Loucy (cell line): ENCODE measurements at regions not wholly inside any gene's neighbourhood (a gene's known extent, or its start where the extent isn't known, plus 50 kb on each side); places are given as distances from the start of the nearest gene placed in this dataset.

Source experiments
- H2AFZ ChIP-seq: fragments of 200-600 bp; sonication (generic); 2 replicates; pipeline ENCODE4 v1.6.0; 2016; ENCODE audit warnings: antibody characterized with exemption, mild to moderate bottlenecking, low read length, moderate library complexity
- H3F3A ChIP-seq: fragments of 200-600 bp; 2 replicates; pipeline ENCODE4 v1.6.0; 2016; ENCODE audit warnings: antibody characterized with exemption, low read depth, mild to moderate bottlenecking
- H3K27me3 ChIP-seq: fragments of 200-600 bp; sonication (generic); 2 replicates; pipeline ENCODE4 v1.6.1; 2014; ENCODE audit warnings: low read length, mild to moderate bottlenecking; ENCODE audit not compliant: insufficient read depth, poor library complexity, severe bottlenecking
- H3K36me3 ChIP-seq: fragments of 200-600 bp; sonication (generic); 2 replicates; pipeline ENCODE4 v1.6.1; 2016; ENCODE audit warnings: low read length; ENCODE audit not compliant: insufficient read depth
- H3K4me1 ChIP-seq: fragments of 200-600 bp; sonication (generic); 2 replicates; pipeline ENCODE4 v1.5.1; 2014; ENCODE audit warnings: low read length, mild to moderate bottlenecking; ENCODE audit not compliant: insufficient read depth, poor library complexity, severe bottlenecking
- H3K4me2 ChIP-seq: fragments of 200-600 bp; sonication (generic); 2 replicates; pipeline ENCODE4 v1.6.0; 2014; ENCODE audit warnings: antibody characterized with exemption, low read length, low read depth, mild to moderate bottlenecking; ENCODE audit not compliant: poor library complexity, severe bottlenecking
- H3K4me3 ChIP-seq: fragments of 200-600 bp; sonication (generic); 2 replicates; pipeline ENCODE4 v1.5.1; 2014; ENCODE audit warnings: low read length, mild to moderate bottlenecking, mixed read lengths; ENCODE audit not compliant: poor library complexity, severe bottlenecking
- H3K79me2 ChIP-seq: fragments of 200-600 bp; sonication (generic); 2 replicates; pipeline ENCODE4 v1.6.1; 2014; ENCODE audit warnings: low read length; ENCODE audit not compliant: insufficient read depth
- H3K9ac ChIP-seq: fragments of 200-600 bp; sonication (generic); 2 replicates; pipeline ENCODE4 v1.6.0; 2014; ENCODE audit warnings: mild to moderate bottlenecking, low read depth, low read length, moderate library complexity; ENCODE audit not compliant: poor library complexity, severe bottlenecking
- H3K9me2 ChIP-seq: fragments of 200-600 bp; sonication (generic); replicated peaks from 2 replicates; pipeline ENCODE4 v1.6.1; 2016; ENCODE audit warnings: low read depth, low read length, mixed read lengths
- H3K9me3 ChIP-seq: fragments of 200-600 bp; sonication (generic); 2 replicates; pipeline ENCODE4 v1.6.1; 2014; ENCODE audit warnings: mild to moderate bottlenecking, antibody characterized with exemption, low read length, low read depth; ENCODE audit not compliant: insufficient read depth
- H4K20me1 ChIP-seq: fragments of 200-600 bp; sonication (generic); 2 replicates; pipeline ENCODE4 v1.6.0; 2014; ENCODE audit warnings: antibody characterized with exemption, low read length, mild to moderate bottlenecking; ENCODE audit not compliant: insufficient read depth, poor library complexity, severe bottlenecking
- CTCF ChIP-seq: fragments of 200-600 bp; sonication (generic); conservative IDR thresholded peaks from 2 replicates; pipeline ENCODE4 v1.5.1; 2014; ENCODE audit warnings: mild to moderate bottlenecking, antibody characterized with exemption, low read length
- EZH2phosphoT487 ChIP-seq: fragments of 200-600 bp; IDR thresholded peaks from 2 replicates; pipeline ENCODE4 v1.6.1; 2018; ENCODE audit warnings: antibody characterized with exemption, mild to moderate bottlenecking, moderate library complexity, borderline replicate concordance

- H3K27me3 ChIP-seq = no peaks in the 10 kb centered on the region
- no peaks in the 10 kb centered on the region for H3F3A ChIP-seq
- no peak overlapping the region for H3K9ac ChIP-seq
- H4K20me1 ChIP-seq = no peaks in the 10 kb centered on the region
- no peak for TF ChIP-seq CTCF
- no peaks in the 10 kb centered on the region for H3K9me2 ChIP-seq
- no peak overlapping the region for H2AFZ ChIP-seq
- no peaks in the 10 kb centered on the region for H3K9me3 ChIP-seq
- H3K36me3 ChIP-seq = no peaks in the 10 kb centered on the region
- H3K79me2 ChIP-seq = no peaks in the 10 kb centered on the region
- no peak overlapping the region for H3K4me3 ChIP-seq
- no peaks in the 10 kb centered on the region for H3K4me1 ChIP-seq
- H3K4me2 ChIP-seq = no peak overlapping the region
Observed at GRCh38 chr7:10767771-10768170, 205.9 kb upstream of the PHF14 start.

GRCh38 chr7:10770176-10770575 lies 203.5 kb upstream of the PHF14 start:
- TF ChIP-seq EZH2phosphoT487 (no peak), CTCF (no peak)
- Histone ChIP-seq H3K79me2 (no peaks in the 10 kb centered on the region), H3K9me2 (no peaks in the 10 kb centered on the region), H4K20me1 (no peaks in the 10 kb centered on the region), H3K4me3 (no peak overlapping the region), H3K4me1 (no peaks in the 10 kb centered on the region), H3K9me3 (no peaks in the 10 kb centered on the region), H3K36me3 (no peaks in the 10 kb centered on the region), H3K9ac (no peak overlapping the region), H3F3A (no peaks in the 10 kb centered on the region), H3K27me3 (no peaks in the 10 kb centered on the region), H2AFZ (no peak overlapping the region), H3K4me2 (no peak overlapping the region)

GRCh38 chr7:10773430-10773829 lies 200.2 kb upstream of the PHF14 start:
- no peaks in the 10 kb centered on the region for H3K4me1 ChIP-seq
- no peaks in the 10 kb centered on the region for H3K79me2 ChIP-seq

More at GRCh38 chr7:10773430-10773829, 200.2 kb upstream of the PHF14 start:
- TF ChIP-seq CTCF (no peak), EZH2phosphoT487 (no peak)
- Histone ChIP-seq H3K36me3 (no peaks in the 10 kb centered on the region), H3K4me2 (no peak overlapping the region), H3K27me3 (no peaks in the 10 kb centered on the region), H3F3A (no peaks in the 10 kb centered on the region), H2AFZ (no peak overlapping the region), H3K9ac (no peak overlapping the region), H3K4me3 (no peak overlapping the region), H3K9me2 (no peaks in the 10 kb centered on the region), H4K20me1 (no peaks in the 10 kb centered on the region), H3K9me3 (no peaks in the 10 kb centered on the region)
